ENCODE measurements at regions not wholly inside any gene's neighbourhood (a gene's known extent, or its start where the extent isn't known, plus 50 kb on each side); places are given as distances from the start of the nearest gene placed in this dataset.
"Not testable (repeated sequence)": the region's sequence is repeated elsewhere in the genome, so short reads cannot be mapped to it uniquely, and the experiment has no call there.

DNA sequence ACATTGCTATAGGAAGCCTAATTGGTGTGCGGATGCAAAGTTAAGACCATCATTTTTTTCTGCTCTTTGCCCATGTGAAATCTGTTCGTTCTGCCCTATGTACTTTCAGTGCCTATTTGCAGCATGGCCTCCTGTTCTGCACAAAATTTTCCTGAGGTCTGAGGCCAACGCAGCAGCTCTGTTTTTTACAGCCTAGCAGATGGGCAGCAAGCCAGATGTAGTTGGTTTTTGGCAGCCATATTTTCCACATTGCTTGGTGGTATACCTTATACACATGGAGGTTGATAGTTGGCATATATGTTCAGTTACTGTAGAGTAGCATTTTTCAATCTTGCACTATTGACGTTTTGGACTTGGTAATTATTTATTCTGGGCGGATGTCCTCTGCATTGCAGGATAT lies 133.5 kb upstream of the MRPS30 start:
- CTCF ChIA-PET = no interaction called here
- intact Hi-C loops (cut with micrococcal nuclease) = no loop called here

DNA sequence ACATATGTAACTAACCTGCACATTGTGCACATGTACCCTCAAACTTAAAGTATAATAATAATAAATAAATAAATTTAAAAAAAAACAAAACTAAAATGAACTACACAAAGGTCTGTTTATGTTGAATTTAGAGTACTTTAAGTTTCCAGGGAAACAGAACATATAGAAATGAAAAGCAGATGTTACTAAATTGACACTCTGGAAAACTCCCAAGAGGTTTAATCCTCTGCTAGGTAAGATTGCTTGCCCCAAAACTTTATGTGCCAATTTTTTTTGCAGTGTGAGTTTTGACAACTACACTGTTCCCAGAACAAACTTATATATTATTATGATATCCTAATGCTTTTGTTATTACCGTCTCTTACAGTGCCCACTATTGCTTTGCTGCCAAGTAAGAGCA lies 134.3 kb upstream of the MRPS30 start:
- H3K36me3 ChIP-seq (ENCODE audit: low read depth, low read length) = no peaks in the 10 kb centered on the region
- intact Hi-C loops (cut with micrococcal nuclease) = no loop called here
- no peaks in the 10 kb centered on the region for H3K9me2 ChIP-seq (replicated peaks; ENCODE audit: low read length)
- H3K4me1 ChIP-seq (ENCODE audit: insufficient read depth, low read length) = no peaks in the 10 kb centered on the region
- POLR2A ChIA-PET (ENCODE audit: unreplicated experiment) = no interaction called here
- BruUV-seq (replicated peaks) = no TSS peak
- no peaks in the 10 kb centered on the region for H4K20me1 ChIP-seq (ENCODE audit: low read length)
- H3K27me3 ChIP-seq (ENCODE audit: low read length) = peaks cover 7% of the 10 kb centered on the region; the same call in 1 of the 2 replicates
- no peaks in the 10 kb centered on the region for H3K9me3 ChIP-seq (ENCODE audit: low read length)
- H3K4me3 ChIP-seq (ENCODE audit: low read length) = no peak overlapping the region
- H2AFZ ChIP-seq (ENCODE audit: low read length) = no peak overlapping the region
- H3K4me2 ChIP-seq (ENCODE audit: low read length) = no peak overlapping the region
- no peak overlapping the region for H3K27ac ChIP-seq (ENCODE audit: low read length)
- ATAC-seq = no peak
- H3K9ac ChIP-seq (ENCODE audit: low read length) = no peak overlapping the region
- no peak for DNase-seq
- H3K79me2 ChIP-seq (ENCODE audit: low read length) = no peaks in the 10 kb centered on the region
- no peaks in the 10 kb centered on the region for H3F3A ChIP-seq (ENCODE audit: low read length, unreplicated experiment)
- TF ChIP-seq EZH2 (IDR thresholded peaks at IDR 0.05; ENCODE audit: low read length, unreplicated experiment) (no peak), EZH2phosphoT487 (IDR thresholded peaks at IDR 0.05; ENCODE audit: borderline replicate concordance, low read length) (no peak)
- TF ChIP-seq, protein P1, sequence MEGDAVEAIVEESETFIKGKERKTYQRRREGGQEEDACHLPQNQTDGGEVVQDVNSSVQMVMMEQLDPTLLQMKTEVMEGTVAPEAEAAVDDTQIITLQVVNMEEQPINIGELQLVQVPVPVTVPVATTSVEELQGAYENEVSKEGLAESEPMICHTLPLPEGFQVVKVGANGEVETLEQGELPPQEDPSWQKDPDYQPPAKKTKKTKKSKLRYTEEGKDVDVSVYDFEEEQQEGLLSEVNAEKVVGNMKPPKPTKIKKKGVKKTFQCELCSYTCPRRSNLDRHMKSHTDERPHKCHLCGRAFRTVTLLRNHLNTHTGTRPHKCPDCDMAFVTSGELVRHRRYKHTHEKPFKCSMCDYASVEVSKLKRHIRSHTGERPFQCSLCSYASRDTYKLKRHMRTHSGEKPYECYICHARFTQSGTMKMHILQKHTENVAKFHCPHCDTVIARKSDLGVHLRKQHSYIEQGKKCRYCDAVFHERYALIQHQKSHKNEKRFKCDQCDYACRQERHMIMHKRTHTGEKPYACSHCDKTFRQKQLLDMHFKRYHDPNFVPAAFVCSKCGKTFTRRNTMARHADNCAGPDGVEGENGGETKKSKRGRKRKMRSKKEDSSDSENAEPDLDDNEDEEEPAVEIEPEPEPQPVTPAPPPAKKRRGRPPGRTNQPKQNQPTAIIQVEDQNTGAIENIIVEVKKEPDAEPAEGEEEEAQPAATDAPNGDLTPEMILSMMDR (conservative IDR thresholded peaks at IDR 0.05; ENCODE audit: low read depth, low read length) = no peak
- CTCF ChIA-PET = no interaction called here

More for the DNA sequence above, 133.5 kb upstream of the MRPS30 start:
- Histone ChIP-seq H3K27me3 (ENCODE audit: low read length) (peaks cover 7% of the 10 kb centered on the region; the same call in 1 of the 2 replicates), H3K4me1 (ENCODE audit: insufficient read depth, low read length) (no peaks in the 10 kb centered on the region), H3K9ac (ENCODE audit: low read length) (no peak overlapping the region), H2AFZ (ENCODE audit: low read length) (0 out of 2 replicates have a peak overlapping the region, but pooled peaks have one; percentile 21), H3K4me3 (ENCODE audit: low read length) (no peak overlapping the region), H3K9me3 (ENCODE audit: low read length) (no peaks in the 10 kb centered on the region), H3F3A (ENCODE audit: low read length, unreplicated experiment) (no peaks in the 10 kb centered on the region), H3K79me2 (ENCODE audit: low read length) (no peaks in the 10 kb centered on the region), H4K20me1 (ENCODE audit: low read length) (no peaks in the 10 kb centered on the region), H3K4me2 (ENCODE audit: low read length) (no peak overlapping the region), H3K27ac (ENCODE audit: low read length) (no peak overlapping the region), H3K36me3 (ENCODE audit: low read depth, low read length) (no peaks in the 10 kb centered on the region), H3K9me2 (replicated peaks; ENCODE audit: low read length) (no peaks in the 10 kb centered on the region)
- no peak for TF ChIP-seq EZH2phosphoT487 (IDR thresholded peaks at IDR 0.05; ENCODE audit: borderline replicate concordance, low read length)
- TF ChIP-seq EZH2 (IDR thresholded peaks at IDR 0.05; ENCODE audit: low read length, unreplicated experiment) = no peak
- TF ChIP-seq, protein P1 (conservative IDR thresholded peaks at IDR 0.05; ENCODE audit: low read depth, low read length) = no peak
- DNase-seq (no peak), ATAC-seq (no peak)
- BruUV-seq (replicated peaks) = no TSS peak
- POLR2A ChIA-PET (ENCODE audit: unreplicated experiment) = no interaction called here

DNA sequence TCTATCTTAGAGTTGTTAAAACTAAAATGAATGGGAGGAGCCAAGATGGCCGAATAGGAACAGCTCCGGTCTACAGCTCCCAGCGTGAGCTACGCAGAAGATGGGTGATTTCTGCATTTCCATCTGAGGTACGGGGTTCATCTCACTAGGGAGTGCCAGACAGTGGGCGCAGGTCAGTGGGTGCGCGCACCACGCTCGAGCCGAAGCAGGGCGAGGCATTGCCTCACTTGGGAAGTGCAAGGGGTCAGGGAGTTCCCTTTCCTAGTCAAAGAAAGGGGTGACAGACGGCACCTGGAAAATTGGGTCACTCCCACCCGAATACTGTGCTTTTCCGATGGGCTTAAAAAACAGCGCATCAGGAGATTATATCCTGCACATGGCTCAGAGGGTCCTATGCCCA lies 140.3 kb upstream of the MRPS30 start:
- H3K4me3 ChIP-seq (ENCODE audit: low read length); H2AFZ ChIP-seq (ENCODE audit: low read length); H3F3A ChIP-seq (ENCODE audit: low read length, unreplicated experiment); H3K4me2 ChIP-seq (ENCODE audit: low read length); H3K27me3 ChIP-seq (ENCODE audit: low read length); H3K27ac ChIP-seq (ENCODE audit: low read length); H3K36me3 ChIP-seq (ENCODE audit: low read depth, low read length); CTCF ChIA-PET; H3K9me3 ChIP-seq (ENCODE audit: low read length); BruUV-seq (replicated peaks); ATAC-seq; H3K79me2 ChIP-seq (ENCODE audit: low read length); H4K20me1 ChIP-seq (ENCODE audit: low read length); POLR2A ChIA-PET (ENCODE audit: unreplicated experiment); H3K9ac ChIP-seq (ENCODE audit: low read length); H3K9me2 ChIP-seq (replicated peaks; ENCODE audit: low read length); intact Hi-C loops (cut with micrococcal nuclease); DNase-seq; H3K4me1 ChIP-seq (ENCODE audit: insufficient read depth, low read length): not testable (repeated sequence)
